Tibial nerve (tissue), 3 donors: ENCODE measurements at regions not wholly inside any gene's neighbourhood (a gene's known extent, or its start where the extent isn't known, plus 50 kb on each side); places are given as distances from the start of the nearest gene placed in this dataset.

Source experiments
- POLR2A ChIP-seq, 2 donors: fragments of 450-650 bp; IDR thresholded peaks; one replicate each; pipeline ENCODE4 v1.6.1; 2017; ENCODE audit warnings: antibody characterized with exemption in 2 of 2, mild to moderate bottlenecking in 2 of 2, moderate library complexity in 2 of 2
- TF ChIP-seq, protein P1 (sequence below), 5 experiments: fragments of 200-600 bp in 3 of 5; fragments of 450-650 bp in 2 of 5; sonication (generic) in 3 of 5; IDR thresholded peaks; one replicate each; pipeline ENCODE4 v1.5.1; 2016 to 2019; ENCODE audit warnings: antibody characterized with exemption in 5 of 5, mild to moderate bottlenecking in 3 of 5, moderate library complexity in 2 of 5

DNA sequence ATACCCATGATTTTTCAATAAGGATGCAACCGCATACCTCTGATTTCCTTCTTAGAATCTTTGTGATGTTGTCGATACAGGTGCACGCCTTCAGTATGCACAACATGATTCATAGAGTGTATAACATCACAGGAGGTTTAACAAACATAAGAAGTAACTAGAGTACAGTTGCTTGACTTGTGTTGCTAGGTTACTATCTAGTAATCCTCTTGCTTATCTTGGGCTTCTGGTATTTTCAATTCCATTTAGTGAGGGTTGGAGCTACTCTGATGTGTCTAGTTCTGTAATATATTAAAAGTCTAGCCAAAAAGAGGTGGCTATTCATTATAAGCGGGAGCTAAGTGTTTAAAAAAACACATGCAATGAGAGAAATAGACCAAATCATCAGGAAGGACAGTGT is 85.5 kb upstream of the TENT5A start:
- TF ChIP-seq, protein P1, sequence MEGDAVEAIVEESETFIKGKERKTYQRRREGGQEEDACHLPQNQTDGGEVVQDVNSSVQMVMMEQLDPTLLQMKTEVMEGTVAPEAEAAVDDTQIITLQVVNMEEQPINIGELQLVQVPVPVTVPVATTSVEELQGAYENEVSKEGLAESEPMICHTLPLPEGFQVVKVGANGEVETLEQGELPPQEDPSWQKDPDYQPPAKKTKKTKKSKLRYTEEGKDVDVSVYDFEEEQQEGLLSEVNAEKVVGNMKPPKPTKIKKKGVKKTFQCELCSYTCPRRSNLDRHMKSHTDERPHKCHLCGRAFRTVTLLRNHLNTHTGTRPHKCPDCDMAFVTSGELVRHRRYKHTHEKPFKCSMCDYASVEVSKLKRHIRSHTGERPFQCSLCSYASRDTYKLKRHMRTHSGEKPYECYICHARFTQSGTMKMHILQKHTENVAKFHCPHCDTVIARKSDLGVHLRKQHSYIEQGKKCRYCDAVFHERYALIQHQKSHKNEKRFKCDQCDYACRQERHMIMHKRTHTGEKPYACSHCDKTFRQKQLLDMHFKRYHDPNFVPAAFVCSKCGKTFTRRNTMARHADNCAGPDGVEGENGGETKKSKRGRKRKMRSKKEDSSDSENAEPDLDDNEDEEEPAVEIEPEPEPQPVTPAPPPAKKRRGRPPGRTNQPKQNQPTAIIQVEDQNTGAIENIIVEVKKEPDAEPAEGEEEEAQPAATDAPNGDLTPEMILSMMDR (IDR thresholded peaks at IDR 0.05), result no peak
- TF ChIP-seq POLR2A (IDR thresholded peaks at IDR 0.05), result no peak
